ENCODE measurements at regions not wholly inside any gene's neighbourhood (a gene's known extent, or its start where the extent isn't known, plus 50 kb on each side); places are given as distances from the start of the nearest gene placed in this dataset.

GRCh38 chr15:37481126-37481525 lies 380.8 kb upstream of the MEIS2 start:
- no peak overlapping the region for H3K27ac ChIP-seq (ENCODE audit: low read depth, low read length)
- H3K36me3 ChIP-seq (ENCODE audit: control insufficient read depth in 3 of 3, insufficient read depth in 3 of 3, low read length in 3 of 3), result no peaks in the 10 kb centered on the region
- H3K4me1 ChIP-seq (ENCODE audit: control insufficient read depth in 3 of 3, insufficient read depth in 3 of 3, low read length in 3 of 3), result no peaks in the 10 kb centered on the region
- H3K4me3 ChIP-seq (ENCODE audit: low read length in 3 of 3), result no peak overlapping the region
- no peaks in the 10 kb centered on the region for H3K27me3 ChIP-seq (ENCODE audit: control insufficient read depth in 3 of 3, insufficient read depth in 3 of 3, low read length in 3 of 3)
- H3K9me3 ChIP-seq (ENCODE audit: control insufficient read depth in 3 of 3, low read length in 3 of 3), result no peaks in the 10 kb centered on the region
- H3K9ac ChIP-seq (ENCODE audit: low read depth in 1 of 3, low read length in 3 of 3), result no peak overlapping the region

- H3K27me3 ChIP-seq (ENCODE audit: control insufficient read depth in 3 of 3, insufficient read depth in 3 of 3, low read length in 3 of 3), result no peaks in the 10 kb centered on the region
- no peaks in the 10 kb centered on the region for H3K4me1 ChIP-seq (ENCODE audit: control insufficient read depth in 3 of 3, insufficient read depth in 3 of 3, low read length in 3 of 3)
- H3K36me3 ChIP-seq (ENCODE audit: control insufficient read depth in 3 of 3, insufficient read depth in 3 of 3, low read length in 3 of 3), result no peaks in the 10 kb centered on the region
- no peak overlapping the region for H3K4me3 ChIP-seq (ENCODE audit: low read length in 3 of 3)
- no peak overlapping the region for H3K27ac ChIP-seq (ENCODE audit: low read depth, low read length)
- no peaks in the 10 kb centered on the region for H3K9me3 ChIP-seq (ENCODE audit: control insufficient read depth in 3 of 3, low read length in 3 of 3)
- H3K9ac ChIP-seq (ENCODE audit: low read depth in 1 of 3, low read length in 3 of 3), result no peak overlapping the region
Measured at GRCh38 chr15:37483779-37484178, 383.4 kb upstream of the MEIS2 start.

GRCh38 chr15:37485056-37485455 lies 384.7 kb upstream of the MEIS2 start:
- no peaks in the 10 kb centered on the region for H3K36me3 ChIP-seq (ENCODE audit: control insufficient read depth in 3 of 3, insufficient read depth in 3 of 3, low read length in 3 of 3)
- H3K9me3 ChIP-seq (ENCODE audit: control insufficient read depth in 3 of 3, low read length in 3 of 3), result no peaks in the 10 kb centered on the region
- H3K27ac ChIP-seq (ENCODE audit: low read depth, low read length), result no peak overlapping the region
- no peaks in the 10 kb centered on the region for H3K27me3 ChIP-seq (ENCODE audit: control insufficient read depth in 3 of 3, insufficient read depth in 3 of 3, low read length in 3 of 3)
- H3K9ac ChIP-seq (ENCODE audit: low read depth in 1 of 3, low read length in 3 of 3), result no peak overlapping the region
- H3K4me3 ChIP-seq (ENCODE audit: low read length in 3 of 3), result no peak overlapping the region
- H3K4me1 ChIP-seq (ENCODE audit: control insufficient read depth in 3 of 3, insufficient read depth in 3 of 3, low read length in 3 of 3), result no peaks in the 10 kb centered on the region

GRCh38 chr15:37490707-37491106 lies 390.4 kb upstream of the MEIS2 start:
- Histone ChIP-seq H3K4me3 (ENCODE audit: low read length in 3 of 3) (no peak overlapping the region), H3K4me1 (ENCODE audit: control insufficient read depth in 3 of 3, insufficient read depth in 3 of 3, low read length in 3 of 3) (no peaks in the 10 kb centered on the region), H3K9ac (ENCODE audit: low read depth in 1 of 3, low read length in 3 of 3) (no peak overlapping the region), H3K36me3 (ENCODE audit: control insufficient read depth in 3 of 3, insufficient read depth in 3 of 3, low read length in 3 of 3) (no peaks in the 10 kb centered on the region), H3K27ac (ENCODE audit: low read depth, low read length) (no peak overlapping the region), H3K27me3 (ENCODE audit: control insufficient read depth in 3 of 3, insufficient read depth in 3 of 3, low read length in 3 of 3) (no peaks in the 10 kb centered on the region), H3K9me3 (ENCODE audit: control insufficient read depth in 3 of 3, low read length in 3 of 3) (no peaks in the 10 kb centered on the region)

DNA sequence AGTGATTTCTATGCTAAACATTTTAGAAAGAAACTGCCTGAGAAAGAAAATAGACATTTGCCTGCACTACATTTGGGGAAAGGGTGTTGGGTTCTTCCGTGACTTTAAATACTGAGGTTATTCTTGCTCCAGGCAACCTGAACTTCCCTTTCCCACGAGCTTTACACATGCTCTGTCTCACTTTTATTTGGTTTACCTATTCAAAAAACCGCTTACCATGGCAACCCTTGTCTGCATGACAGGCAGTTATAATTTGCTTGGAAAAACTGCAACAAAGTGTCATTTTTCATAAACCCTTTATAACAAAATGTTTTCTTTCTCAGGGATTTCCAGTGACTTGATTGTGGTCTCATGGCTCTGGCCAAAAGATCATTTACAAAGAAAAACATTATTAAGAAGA lies 416.3 kb upstream of the MEIS2 start:
- no peaks in the 10 kb centered on the region for H3K9me3 ChIP-seq (ENCODE audit: control insufficient read depth in 3 of 3, low read length in 3 of 3)
- no peak overlapping the region for H3K27ac ChIP-seq (ENCODE audit: low read depth, low read length)
- H3K27me3 ChIP-seq (ENCODE audit: control insufficient read depth in 3 of 3, insufficient read depth in 3 of 3, low read length in 3 of 3), result no peaks in the 10 kb centered on the region
- H3K4me1 ChIP-seq (ENCODE audit: control insufficient read depth in 3 of 3, insufficient read depth in 3 of 3, low read length in 3 of 3), result no peaks in the 10 kb centered on the region
- H3K9ac ChIP-seq (ENCODE audit: low read depth in 1 of 3, low read length in 3 of 3), result no peak overlapping the region
- H3K36me3 ChIP-seq (ENCODE audit: control insufficient read depth in 3 of 3, insufficient read depth in 3 of 3, low read length in 3 of 3), result no peaks in the 10 kb centered on the region
- H3K4me3 ChIP-seq (ENCODE audit: low read length in 3 of 3), result no peak overlapping the region

DNA sequence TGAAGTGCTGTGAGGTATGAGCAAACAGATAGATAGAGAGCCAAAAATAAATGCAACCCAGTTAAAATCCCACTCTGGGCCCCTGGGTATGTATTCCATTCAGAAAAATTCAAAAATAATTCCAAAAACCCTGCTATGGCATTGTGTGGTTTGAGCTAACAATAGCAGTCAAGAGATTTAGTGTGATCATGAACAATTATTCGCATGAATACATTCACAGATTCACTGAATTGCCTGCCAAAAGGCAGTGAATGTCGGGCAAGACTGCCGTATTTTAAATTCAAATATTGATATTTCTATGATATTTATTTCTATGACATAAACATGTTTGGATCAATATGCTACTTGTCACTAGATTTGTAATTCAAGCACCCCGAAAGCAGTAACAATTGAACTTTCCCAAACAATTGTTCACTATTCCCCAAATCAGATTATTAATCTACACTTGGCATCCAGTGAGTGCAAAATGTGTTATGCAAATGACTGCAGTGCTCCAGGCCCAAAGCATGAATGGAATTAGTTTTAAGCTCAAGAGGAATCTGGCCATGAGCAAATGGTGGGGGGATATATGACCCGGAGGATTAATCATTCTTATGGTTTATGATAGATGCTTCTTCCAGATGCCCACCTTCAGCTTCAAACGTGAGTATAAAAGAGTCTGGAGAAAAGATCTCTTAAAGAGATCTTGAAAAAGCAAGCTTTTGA lies 417.0 kb upstream of the MEIS2 start:
- Histone ChIP-seq H3K27ac (ENCODE audit: low read depth, low read length) (no peak overlapping the region), H3K4me3 (ENCODE audit: low read length in 3 of 3) (no peak overlapping the region), H3K9me3 (ENCODE audit: control insufficient read depth in 3 of 3, low read length in 3 of 3) (peaks cover 0 to 2% (median 0%) of the 10 kb centered on the region in 3 donors), H3K36me3 (ENCODE audit: control insufficient read depth in 3 of 3, insufficient read depth in 3 of 3, low read length in 3 of 3) (no peaks in the 10 kb centered on the region), H3K9ac (ENCODE audit: low read depth in 1 of 3, low read length in 3 of 3) (no peak overlapping the region), H3K4me1 (ENCODE audit: control insufficient read depth in 3 of 3, insufficient read depth in 3 of 3, low read length in 3 of 3) (no peaks in the 10 kb centered on the region), H3K27me3 (ENCODE audit: control insufficient read depth in 3 of 3, insufficient read depth in 3 of 3, low read length in 3 of 3) (no peaks in the 10 kb centered on the region)

GRCh38 chr15:37518436-37518835 lies 416.0 kb upstream of the TMCO5A start:
- H3K9me3 ChIP-seq (ENCODE audit: control insufficient read depth in 3 of 3, low read length in 3 of 3), result peaks cover 0 to 2% (median 0%) of the 10 kb centered on the region in 3 donors
- H3K27me3 ChIP-seq (ENCODE audit: control insufficient read depth in 3 of 3, insufficient read depth in 3 of 3, low read length in 3 of 3), result no peaks in the 10 kb centered on the region
- no peak overlapping the region for H3K9ac ChIP-seq (ENCODE audit: low read depth in 1 of 3, low read length in 3 of 3)
- H3K36me3 ChIP-seq (ENCODE audit: control insufficient read depth in 3 of 3, insufficient read depth in 3 of 3, low read length in 3 of 3), result no peaks in the 10 kb centered on the region
- H3K27ac ChIP-seq (ENCODE audit: low read depth, low read length), result no peak overlapping the region
- H3K4me1 ChIP-seq (ENCODE audit: control insufficient read depth in 3 of 3, insufficient read depth in 3 of 3, low read length in 3 of 3), result no peaks in the 10 kb centered on the region
- H3K4me3 ChIP-seq (ENCODE audit: low read length in 3 of 3), result no peak overlapping the region

DNA sequence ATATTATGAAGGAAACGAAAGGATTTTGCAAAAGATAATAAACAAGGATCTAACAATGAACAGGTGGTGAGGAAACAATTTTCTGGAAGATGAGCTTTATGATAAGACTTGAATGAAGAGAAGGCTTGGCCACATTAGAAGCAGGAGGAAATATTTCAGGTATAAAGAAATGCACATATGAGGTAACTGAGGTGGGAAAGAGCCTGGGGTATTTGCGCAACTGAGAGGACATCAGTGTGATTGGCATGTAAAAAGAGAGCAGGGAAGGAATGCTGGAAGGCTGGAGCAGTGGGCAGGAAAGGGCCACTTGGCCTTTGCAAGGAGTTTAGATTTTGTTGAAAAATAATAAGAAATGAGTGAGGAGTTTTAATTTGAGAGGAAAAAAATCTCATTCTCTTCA lies 414.4 kb upstream of the TMCO5A start:
- Histone ChIP-seq H3K4me1 (ENCODE audit: control insufficient read depth in 3 of 3, insufficient read depth in 3 of 3, low read length in 3 of 3) (no peaks in the 10 kb centered on the region), H3K9me3 (ENCODE audit: control insufficient read depth in 3 of 3, low read length in 3 of 3) (peaks cover 0 to 2% (median 0%) of the 10 kb centered on the region in 3 donors), H3K4me3 (ENCODE audit: low read length in 3 of 3) (no peak overlapping the region), H3K9ac (ENCODE audit: low read depth in 1 of 3, low read length in 3 of 3) (no peak overlapping the region), H3K36me3 (ENCODE audit: control insufficient read depth in 3 of 3, insufficient read depth in 3 of 3, low read length in 3 of 3) (no peaks in the 10 kb centered on the region), H3K27ac (ENCODE audit: low read depth, low read length) (no peak overlapping the region), H3K27me3 (ENCODE audit: control insufficient read depth in 3 of 3, insufficient read depth in 3 of 3, low read length in 3 of 3) (no peaks in the 10 kb centered on the region)

GRCh38 chr15:37520882-37521281 lies 413.6 kb upstream of the TMCO5A start:
- Histone ChIP-seq H3K27me3 (ENCODE audit: control insufficient read depth in 3 of 3, insufficient read depth in 3 of 3, low read length in 3 of 3) (no peaks in the 10 kb centered on the region), H3K9ac (ENCODE audit: low read depth in 1 of 3, low read length in 3 of 3) (no peak overlapping the region), H3K4me1 (ENCODE audit: control insufficient read depth in 3 of 3, insufficient read depth in 3 of 3, low read length in 3 of 3) (no peaks in the 10 kb centered on the region), H3K9me3 (ENCODE audit: control insufficient read depth in 3 of 3, low read length in 3 of 3) (peaks cover 0 to 2% (median 0%) of the 10 kb centered on the region in 3 donors), H3K27ac (ENCODE audit: low read depth, low read length) (no peak overlapping the region), H3K36me3 (ENCODE audit: control insufficient read depth in 3 of 3, insufficient read depth in 3 of 3, low read length in 3 of 3) (no peaks in the 10 kb centered on the region), H3K4me3 (ENCODE audit: low read length in 3 of 3) (no peak overlapping the region)

GRCh38 chr15:37524601-37525000 lies 409.8 kb upstream of the TMCO5A start:
- no peak overlapping the region for H3K4me3 ChIP-seq (ENCODE audit: low read length in 3 of 3)
- H3K27ac ChIP-seq (ENCODE audit: low read depth, low read length), result no peak overlapping the region
- H3K27me3 ChIP-seq (ENCODE audit: control insufficient read depth in 3 of 3, insufficient read depth in 3 of 3, low read length in 3 of 3), result no peaks in the 10 kb centered on the region
- peaks cover 0 to 2% (median 0%) of the 10 kb centered on the region in 3 donors for H3K9me3 ChIP-seq (ENCODE audit: control insufficient read depth in 3 of 3, low read length in 3 of 3)
- H3K4me1 ChIP-seq (ENCODE audit: control insufficient read depth in 3 of 3, insufficient read depth in 3 of 3, low read length in 3 of 3), result no peaks in the 10 kb centered on the region
- H3K36me3 ChIP-seq (ENCODE audit: control insufficient read depth in 3 of 3, insufficient read depth in 3 of 3, low read length in 3 of 3), result no peaks in the 10 kb centered on the region
- H3K9ac ChIP-seq (ENCODE audit: low read depth in 1 of 3, low read length in 3 of 3), result no peak overlapping the region

Data from skeletal muscle tissue (tissue), 3 donors.